H9 (cell line): ENCODE measurements at regions not wholly inside any gene's neighbourhood (a gene's known extent, or its start where the extent isn't known, plus 50 kb on each side); places are given as distances from the start of the nearest gene placed in this dataset.

Experiments
- DNase-seq: peaks from one replicate; pipeline ENCODE4 v3.0.0-alpha.2; 2017
- H2AFZ ChIP-seq: one replicate; pipeline ENCODE4 v1.6.1; 2013; ENCODE audit warnings: mild to moderate bottlenecking, low read length, control low read depth, moderate library complexity
- H2AK5ac ChIP-seq: 2 replicates; pipeline ENCODE4 v1.6.1; 2013; ENCODE audit warnings: low read length, control low read depth, mixed read lengths; ENCODE audit not compliant: insufficient read length
- H2BK120ac ChIP-seq: one replicate; pipeline ENCODE4 v1.6.1; 2013; ENCODE audit warnings: low read depth, mild to moderate bottlenecking, low read length, control low read depth, inconsistent platforms; ENCODE audit not compliant: poor library complexity, severe bottlenecking
- H2BK12ac ChIP-seq: 2 replicates; pipeline ENCODE4 v1.6.1; 2013; ENCODE audit warnings: low read length, control low read depth, mixed read lengths, low read depth; ENCODE audit not compliant: insufficient read length
- H2BK15ac ChIP-seq: 2 replicates; pipeline ENCODE4 v1.6.1; 2013; ENCODE audit warnings: low read depth, low read length, control low read depth
- H2BK20ac ChIP-seq: one replicate; pipeline ENCODE4 v1.6.1; 2013; ENCODE audit warnings: low read depth, mild to moderate bottlenecking, low read length, control low read depth, inconsistent platforms; ENCODE audit not compliant: poor library complexity, severe bottlenecking
- H2BK5ac ChIP-seq: 2 replicates; pipeline ENCODE4 v1.6.1; 2013; ENCODE audit warnings: low read length, control low read depth, mixed read lengths; ENCODE audit not compliant: insufficient read length
- H3K14ac ChIP-seq: 2 replicates; pipeline ENCODE4 v1.6.1; 2013; ENCODE audit warnings: low read length, control low read depth; ENCODE audit not compliant: insufficient read depth
- H3K18ac ChIP-seq: 2 replicates; pipeline ENCODE4 v1.6.1; 2013; ENCODE audit warnings: low read depth, mild to moderate bottlenecking, mixed read lengths, low read length, control low read depth; ENCODE audit not compliant: insufficient read length
- H3K23ac ChIP-seq: 2 replicates; pipeline ENCODE4 v1.6.1; 2013; ENCODE audit warnings: low read length, control low read depth, mixed read lengths, low read depth; ENCODE audit not compliant: insufficient read length
- H3K23me2 ChIP-seq: 2 replicates; pipeline ENCODE4 v1.6.1; 2013; ENCODE audit warnings: low read depth, mild to moderate bottlenecking, mixed read lengths, low read length, control low read depth; ENCODE audit not compliant: insufficient read length, poor library complexity, severe bottlenecking
- H3K27ac ChIP-seq: 2 replicates; pipeline ENCODE4 v1.5.1; 2013; ENCODE audit warnings: low read length, control low read depth, mixed read lengths, low read depth; ENCODE audit not compliant: insufficient read length
- H3K27me3 ChIP-seq: 2 replicates; pipeline ENCODE4 v1.6.1; 2013; ENCODE audit warnings: low read length, control low read depth, inconsistent platforms; ENCODE audit not compliant: insufficient read depth
- H3K4ac ChIP-seq: 2 replicates; pipeline ENCODE4 v1.6.1; 2013; ENCODE audit warnings: low read depth, mild to moderate bottlenecking, control low read depth, inconsistent platforms, low read length, moderate library complexity
- H3K4me1 ChIP-seq: 2 replicates; pipeline ENCODE4 v1.6.1; 2013; ENCODE audit warnings: low read length, control low read depth, inconsistent platforms; ENCODE audit not compliant: insufficient read depth
- H3K4me2 ChIP-seq: 2 replicates; pipeline ENCODE4 v1.6.1; 2013; ENCODE audit warnings: low read length, control low read depth, mixed read lengths; ENCODE audit not compliant: insufficient read length, insufficient read depth
- H3K56ac ChIP-seq: 2 replicates; pipeline ENCODE4 v1.6.1; 2013; ENCODE audit warnings: low read depth, mild to moderate bottlenecking, mixed read lengths, low read length, control low read depth; ENCODE audit not compliant: insufficient read length
- H3K79me1 ChIP-seq: 2 replicates; pipeline ENCODE4 v1.6.1; 2013; ENCODE audit warnings: low read depth, mild to moderate bottlenecking, moderate library complexity, low read length, control low read depth, inconsistent platforms; ENCODE audit not compliant: insufficient read depth, poor library complexity, severe bottlenecking
- H3K79me2 ChIP-seq: 2 replicates; pipeline ENCODE4 v1.6.1; 2013; ENCODE audit warnings: low read length, control low read depth, inconsistent platforms; ENCODE audit not compliant: insufficient read depth
- H3K9ac ChIP-seq: 2 replicates; pipeline ENCODE4 v1.6.1; 2013; ENCODE audit warnings: low read length, control low read depth, mixed read lengths; ENCODE audit not compliant: insufficient read length; ENCODE audit errors: extremely low read depth
- H3K9me3 ChIP-seq: one replicate; pipeline ENCODE4 v1.6.1; 2013; ENCODE audit warnings: low read depth, low read length, inconsistent platforms; ENCODE audit not compliant: control insufficient read depth
- H3T11ph ChIP-seq: one replicate; pipeline ENCODE4 v1.6.1; 2013; ENCODE audit warnings: mild to moderate bottlenecking, low read length, control low read depth, inconsistent platforms
- H4K20me1 ChIP-seq: one replicate; pipeline ENCODE4 v1.6.1; 2013; ENCODE audit not compliant: control insufficient read depth, insufficient read length, insufficient read depth
- H4K5ac ChIP-seq: 2 replicates; pipeline ENCODE4 v1.6.1; 2013; ENCODE audit warnings: low read depth, mild to moderate bottlenecking, mixed read lengths, low read length, control low read depth; ENCODE audit not compliant: insufficient read length
- H4K8ac ChIP-seq: replicated peaks from 2 replicates; pipeline ENCODE4 v1.6.1; 2013; ENCODE audit warnings: low read length, control low read depth, mixed read lengths, low read depth; ENCODE audit not compliant: insufficient read length
- H4K91ac ChIP-seq: 2 replicates; pipeline ENCODE4 v1.6.1; 2013; ENCODE audit warnings: low read depth, mild to moderate bottlenecking, moderate library complexity, mixed read lengths, low read length, control low read depth; ENCODE audit not compliant: insufficient read length
- H3K27ac Mint-ChIP-seq, 3 experiments: 2 replicates in 2 of 3; 3 replicates in 1 of 3; pipeline ENCODE4 v1.8.0; 2020 to 2021; ENCODE audit warnings: mixed read lengths in 3 of 3, mild to moderate bottlenecking in 1 of 3, moderate library complexity in 1 of 3
- H3K27me3 Mint-ChIP-seq: 2 replicates; pipeline ENCODE4 v1.8.0; 2021; ENCODE audit warnings: low read depth, mild to moderate bottlenecking, moderate library complexity, mixed read lengths
- H3K36me3 Mint-ChIP-seq, 3 experiments: 2 replicates in 2 of 3; 3 replicates in 1 of 3; pipeline ENCODE4 v1.8.0; 2020 to 2021; ENCODE audit warnings: low read depth in 3 of 3, mixed read lengths in 3 of 3; ENCODE audit not compliant: insufficient read depth in 1 of 3
- H3K4me1 Mint-ChIP-seq, 2 experiments: 2 replicates each; pipeline ENCODE4 v1.8.0; 2020; ENCODE audit warnings: mixed read lengths in 2 of 2
- H3K4me3 Mint-ChIP-seq, 2 experiments: 2 replicates in 1 of 2; 3 replicates in 1 of 2; pipeline ENCODE4 v1.8.0; 2020 to 2021; ENCODE audit warnings: mild to moderate bottlenecking in 2 of 2, mixed read lengths in 2 of 2, moderate library complexity in 1 of 2
- H3K9me3 Mint-ChIP-seq, 2 experiments: 2 replicates in 1 of 2; 3 replicates in 1 of 2; pipeline ENCODE4 v1.8.0; 2020; ENCODE audit warnings: mild to moderate bottlenecking in 2 of 2, mixed read lengths in 2 of 2, moderate library complexity in 1 of 2
- TF ChIP-seq, protein P1 (sequence below): fragments of 200-600 bp; sonication (generic); conservative IDR thresholded peaks from 3 replicates; pipeline ENCODE4 v1.8.0; 2021; ENCODE audit warnings: antibody characterized with exemption, mild to moderate bottlenecking

DNA sequence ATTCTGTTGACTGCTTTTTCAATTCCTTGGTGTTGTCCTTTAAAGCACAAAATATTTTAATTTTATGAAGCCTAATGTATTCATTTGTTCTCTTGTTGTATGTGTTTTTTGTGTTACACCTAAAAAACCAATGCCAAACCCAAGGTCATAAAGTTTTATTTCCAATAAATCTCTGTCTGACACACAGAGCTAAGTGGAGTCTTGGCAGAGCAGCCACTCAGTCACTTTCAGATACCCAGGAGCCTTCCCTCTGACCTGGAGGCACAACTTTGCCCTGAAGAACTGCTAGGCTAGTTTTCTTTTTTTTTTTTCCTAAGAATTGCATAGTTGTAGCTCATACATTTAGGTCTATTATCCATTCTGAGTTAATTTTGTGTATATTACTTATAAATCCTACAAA is 71.2 kb upstream of the BCL9 start:
- no peak overlapping the region for H3K4me2 ChIP-seq
- H3K9me3 ChIP-seq: no peaks in the 10 kb centered on the region
- no peaks in the 10 kb centered on the region for H3K4me1 ChIP-seq
- peaks cover 7 to 14% of the 10 kb centered on the region in 2 experiments; a peak in 3 of 5 replicates for H3K9me3 Mint-ChIP-seq
- no peaks in the 10 kb centered on the region for H4K20me1 ChIP-seq
- H2BK20ac ChIP-seq: no peak overlapping the region
- no peaks in the 10 kb centered on the region for H3K23me2 ChIP-seq
- no peak overlapping the region for H2BK12ac ChIP-seq
- H3K36me3 Mint-ChIP-seq: no peaks in the 10 kb centered on the region
- no peaks in the 10 kb centered on the region for H3K79me2 ChIP-seq
- H4K91ac ChIP-seq: no peak overlapping the region
- no peak overlapping the region for H2BK5ac ChIP-seq
- TF ChIP-seq, protein P1, sequence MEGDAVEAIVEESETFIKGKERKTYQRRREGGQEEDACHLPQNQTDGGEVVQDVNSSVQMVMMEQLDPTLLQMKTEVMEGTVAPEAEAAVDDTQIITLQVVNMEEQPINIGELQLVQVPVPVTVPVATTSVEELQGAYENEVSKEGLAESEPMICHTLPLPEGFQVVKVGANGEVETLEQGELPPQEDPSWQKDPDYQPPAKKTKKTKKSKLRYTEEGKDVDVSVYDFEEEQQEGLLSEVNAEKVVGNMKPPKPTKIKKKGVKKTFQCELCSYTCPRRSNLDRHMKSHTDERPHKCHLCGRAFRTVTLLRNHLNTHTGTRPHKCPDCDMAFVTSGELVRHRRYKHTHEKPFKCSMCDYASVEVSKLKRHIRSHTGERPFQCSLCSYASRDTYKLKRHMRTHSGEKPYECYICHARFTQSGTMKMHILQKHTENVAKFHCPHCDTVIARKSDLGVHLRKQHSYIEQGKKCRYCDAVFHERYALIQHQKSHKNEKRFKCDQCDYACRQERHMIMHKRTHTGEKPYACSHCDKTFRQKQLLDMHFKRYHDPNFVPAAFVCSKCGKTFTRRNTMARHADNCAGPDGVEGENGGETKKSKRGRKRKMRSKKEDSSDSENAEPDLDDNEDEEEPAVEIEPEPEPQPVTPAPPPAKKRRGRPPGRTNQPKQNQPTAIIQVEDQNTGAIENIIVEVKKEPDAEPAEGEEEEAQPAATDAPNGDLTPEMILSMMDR: no peak
- no peak overlapping the region for H3K27ac ChIP-seq
- H3K14ac ChIP-seq: no peak overlapping the region
- no peak overlapping the region for H4K8ac ChIP-seq
- no peak overlapping the region for H2AK5ac ChIP-seq
- H3K27me3 Mint-ChIP-seq: peaks cover 15% of the 10 kb centered on the region
- H3K4ac ChIP-seq: no peak overlapping the region
- H3K18ac ChIP-seq: no peak overlapping the region
- H3K27ac Mint-ChIP-seq: no peak overlapping the region
- no peak overlapping the region for H3K9ac ChIP-seq
- H3T11ph ChIP-seq: no peak overlapping the region
- H3K4me3 Mint-ChIP-seq: no peak overlapping the region
- no peaks in the 10 kb centered on the region for H3K27me3 ChIP-seq
- no peak overlapping the region for H3K56ac ChIP-seq
- no peaks in the 10 kb centered on the region for H3K79me1 ChIP-seq
- no peak overlapping the region for H2AFZ ChIP-seq
- DNase-seq: no peak
- no peak overlapping the region for H3K23ac ChIP-seq
- no peak overlapping the region for H4K5ac ChIP-seq
- no peaks in the 10 kb centered on the region for H3K4me1 Mint-ChIP-seq
- H2BK15ac ChIP-seq: no peak overlapping the region
- no peak overlapping the region for H2BK120ac ChIP-seq
